IMR-90 (cell line): ENCODE measurements at regions not wholly inside any gene's neighbourhood (a gene's known extent, or its start where the extent isn't known, plus 50 kb on each side); places are given as distances from the start of the nearest gene placed in this dataset.

Experiments used
- ATAC-seq: fragments of 200-7000 bp; cut with Tn5 transposase; 2 replicates; pipeline ENCODE4 v1.9.1; 2020; ENCODE audit warnings: low read depth, mild to moderate bottlenecking, moderate library complexity
- BruUV-seq: library from RNA; stranded (reverse); fragments of 400-500 nt; replicated peaks from 2 replicates; lab custom pipeline; 2021; lab: Mats Ljungman, UMichigan
- CTCF ChIA-PET: fragments of 300-600 bp; formaldehyde crosslinking; extraction: SDS; loops from one replicate; lab custom pipeline; 2021; ENCODE audit warnings: antibody characterized with exemption; lab: Yijun Ruan, JAX
- POLR2A ChIA-PET: fragments of 300-600 bp; sonication (Branson Sonifier 250); formaldehyde crosslinking; loops from one replicate; lab custom pipeline; 2022; ENCODE audit warnings: antibody characterized with exemption; ENCODE audit not compliant: unreplicated experiment; lab: Charles Lee
- DNase-seq: peaks from one replicate; pipeline ENCODE4 v3.0.0; 2013
- H2AFZ ChIP-seq: replicated peaks from 2 replicates; pipeline ENCODE3; 2013; ENCODE audit warnings: low read length, mild to moderate bottlenecking; ENCODE audit not compliant: poor library complexity
- H2AK5ac ChIP-seq: 2 replicates; pipeline ENCODE4 v1.6.1; 2013; ENCODE audit warnings: low read depth, low read length, inconsistent platforms
- H2AK9ac ChIP-seq: replicated peaks from 2 replicates; pipeline ENCODE3; 2013; ENCODE audit warnings: mild to moderate bottlenecking, low read depth, low read length, moderate library complexity; ENCODE audit not compliant: poor library complexity
- H2BK120ac ChIP-seq: 2 replicates; pipeline ENCODE4 v1.6.1; 2013; ENCODE audit warnings: low read depth, low read length, inconsistent platforms
- H2BK15ac ChIP-seq: 3 replicates; pipeline ENCODE4 v1.6.1; 2013; ENCODE audit warnings: low read depth, low read length, inconsistent platforms
- H2BK20ac ChIP-seq: 2 replicates; pipeline ENCODE4 v1.6.1; 2013; ENCODE audit warnings: low read depth, mild to moderate bottlenecking, inconsistent platforms, low read length, moderate library complexity
- H2BK5ac ChIP-seq: 2 replicates; pipeline ENCODE4 v1.6.1; 2013; ENCODE audit warnings: mild to moderate bottlenecking, low read depth, low read length, inconsistent platforms; ENCODE audit not compliant: poor library complexity, severe bottlenecking
- H3K14ac ChIP-seq: replicated peaks from 2 replicates; pipeline ENCODE4 v1.6.1; 2013; ENCODE audit warnings: low read depth, low read length, inconsistent platforms
- H3K18ac ChIP-seq: 2 replicates; pipeline ENCODE4 v1.6.1; 2013; ENCODE audit warnings: low read depth, low read length, control low read depth
- H3K23ac ChIP-seq: 2 replicates; pipeline ENCODE4 v1.6.1; 2013; ENCODE audit warnings: low read depth, low read length, inconsistent platforms
- H3K27ac ChIP-seq: 2 replicates; pipeline ENCODE4 v1.5.1; 2013; ENCODE audit warnings: mild to moderate bottlenecking, control low read depth, low read length; ENCODE audit not compliant: insufficient read depth
- H3K27me3 ChIP-seq: 2 replicates; pipeline ENCODE4 v1.6.1; 2013; ENCODE audit warnings: low read length; ENCODE audit not compliant: control insufficient read depth, insufficient read depth
- H3K36me3 ChIP-seq: 2 replicates; pipeline ENCODE4 v1.6.1; 2013; ENCODE audit warnings: low read length, mixed read lengths; ENCODE audit not compliant: control insufficient read depth, insufficient read depth
- H3K4ac ChIP-seq: 2 replicates; pipeline ENCODE4 v1.6.1; 2013; ENCODE audit warnings: low read depth, low read length, inconsistent platforms
- H3K4me1 ChIP-seq: 2 replicates; pipeline ENCODE4 v1.6.1; 2013; ENCODE audit warnings: low read length, mixed read lengths; ENCODE audit not compliant: control insufficient read depth, insufficient read depth
- H3K4me2 ChIP-seq: 2 replicates; pipeline ENCODE4 v1.6.1; 2013; ENCODE audit warnings: low read depth, mild to moderate bottlenecking, control low read depth, low read length, moderate library complexity
- H3K4me3 ChIP-seq: 2 replicates; pipeline ENCODE4 v1.5.1; 2013; ENCODE audit warnings: low read depth, mild to moderate bottlenecking, control low read depth, low read length, moderate library complexity; ENCODE audit not compliant: insufficient read depth
- H3K56ac ChIP-seq: 2 replicates; pipeline ENCODE4 v1.6.1; 2013; ENCODE audit warnings: low read length, inconsistent platforms; ENCODE audit not compliant: insufficient read depth; ENCODE audit errors: extremely low read depth
- H3K79me1 ChIP-seq, 2 experiments: 2 replicates each; pipeline ENCODE4 v1.6.1; 2013; ENCODE audit warnings: low read length in 2 of 2, inconsistent platforms in 1 of 2, low read depth in 1 of 2
- H3K9ac ChIP-seq: 2 replicates; pipeline ENCODE4 v1.6.1; 2013; ENCODE audit warnings: low read depth, low read length, control low read depth
- H3K9me1 ChIP-seq: 2 replicates; pipeline ENCODE4 v1.6.1; 2013; ENCODE audit warnings: low read length, inconsistent platforms; ENCODE audit not compliant: insufficient read depth
- H3K9me3 ChIP-seq: 2 replicates; pipeline ENCODE4 v1.6.1; 2013; ENCODE audit warnings: low read length; ENCODE audit not compliant: control insufficient read depth, insufficient read depth
- H4K20me1 ChIP-seq: 2 replicates; pipeline ENCODE4 v1.6.1; 2013; ENCODE audit warnings: low read length, inconsistent platforms; ENCODE audit not compliant: insufficient read depth
- H4K5ac ChIP-seq: 2 replicates; pipeline ENCODE4 v1.6.1; 2013; ENCODE audit warnings: mild to moderate bottlenecking, low read depth, low read length, control low read depth
- H4K8ac ChIP-seq, 2 experiments: 2 replicates each; pipeline ENCODE4 v1.6.1; 2013; ENCODE audit warnings: low read depth in 2 of 2, low read length in 2 of 2, control low read depth in 1 of 2, inconsistent platforms in 1 of 2
- H4K91ac ChIP-seq: 2 replicates; pipeline ENCODE4 v1.6.1; 2013; ENCODE audit warnings: low read depth, low read length, inconsistent platforms; ENCODE audit not compliant: insufficient read depth
- CEBPB ChIP-seq: IDR thresholded peaks from 2 replicates; pipeline ENCODE4 v1.6.1; 2012; ENCODE audit warnings: low read depth, low read length, improper control_type of control experiment
- RCOR1 ChIP-seq: IDR thresholded peaks from 2 replicates; pipeline ENCODE4 v1.6.1; 2012; ENCODE audit warnings: mild to moderate bottlenecking, low read length, improper control_type of control experiment; ENCODE audit not compliant: insufficient replicate concordance
- WGBS, 2 experiments: methylation state at CpG; one replicate each; pipeline versions ENCODE4 v1.1.5 to v1.1.7; 2013; ENCODE audit warnings: missing lambda C conversion rate in 2 of 2; ENCODE audit not compliant: insufficient read length in 1 of 2; ENCODE audit errors: extremely low coverage in 2 of 2; 5-methylcytosine and 5-hydroxymethylcytosine counted together
- dilution Hi-C: fragments of 300-500 bp; cut with HindIII; formaldehyde crosslinking; loops from one replicate; pipeline ENCODE4 v1.14.3; 2018; ENCODE audit warnings: low sequenced_read_pairs; ENCODE audit not compliant: unreplicated experiment
- in situ Hi-C: fragments of 300-500 bp; cut with MboI; formaldehyde crosslinking; loops from 3 replicates; pipeline ENCODE4 v1.14.3; 2019; ENCODE audit warnings: low sequenced_read_pairs, inconsistent platforms, mixed read lengths
- intact Hi-C: fragments of 100-400 bp; cut with micrococcal nuclease; formaldehyde crosslinking; loops from 2 replicates; pipeline ENCODE4 v1.10.0; 2022

DNA sequence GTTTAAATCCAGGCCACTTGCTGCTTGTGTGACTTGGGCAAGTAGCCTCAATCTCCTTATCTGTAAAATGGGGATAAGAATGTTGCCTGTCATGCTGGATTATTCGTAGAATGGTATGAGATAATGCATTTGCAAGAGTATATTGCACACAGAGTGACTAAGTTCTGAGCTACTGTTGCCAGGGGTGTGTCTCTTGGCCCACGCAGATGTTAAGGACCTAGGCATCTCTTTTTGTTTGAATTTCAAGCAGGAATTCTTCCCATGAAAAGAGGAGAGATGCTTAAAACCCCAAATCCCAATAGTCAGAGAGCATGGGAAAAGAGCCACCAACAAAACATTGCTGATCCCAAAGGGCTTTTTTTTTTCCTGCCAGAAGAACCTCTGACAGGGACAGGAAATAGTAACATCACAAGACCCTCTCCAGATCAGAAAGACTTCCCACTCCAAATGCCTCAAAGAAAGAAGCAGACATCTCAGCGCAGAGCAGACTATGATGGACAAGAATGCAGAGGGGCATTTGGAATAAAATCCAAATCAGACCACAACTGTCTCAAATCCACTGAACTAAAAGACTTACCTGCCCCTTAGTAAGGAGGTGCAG lies 90.5 kb downstream of the MRPL46 start:
- CTCF ChIA-PET = no interaction called here
- H3K4me2 ChIP-seq = no peak overlapping the region
- dilution Hi-C loops = no loop called here

More for the DNA sequence above, 90.5 kb downstream of the MRPL46 start:
- POLR2A ChIA-PET = no interaction called here
- Histone ChIP-seq H3K27me3 (0 out of 2 replicates have a peak, but pooled peaks cover 2% of the 10 kb centered on the region), H3K4ac (no peak overlapping the region), H3K18ac (no peak overlapping the region), H4K8ac (no peak overlapping the region), H3K56ac (no peak overlapping the region), H4K91ac (no peak overlapping the region), H3K4me3 (no peak overlapping the region), H2AK9ac (no peak overlapping the region), H4K5ac (no peak overlapping the region), H4K20me1 (no peaks in the 10 kb centered on the region), H2BK15ac (no peak overlapping the region), H3K4me1 (no peaks in the 10 kb centered on the region), H2AK5ac (no peak overlapping the region), H3K27ac (no peak overlapping the region), H3K9me1 (no peaks in the 10 kb centered on the region), H2AFZ (no peak overlapping the region), H2BK20ac (no peak overlapping the region), H3K9ac (no peak overlapping the region), H2BK120ac (no peak overlapping the region), H2BK5ac (no peak overlapping the region), H3K14ac (no peak overlapping the region), H3K23ac (no peak overlapping the region), H3K9me3 (no peaks in the 10 kb centered on the region), H3K36me3 (no peaks in the 10 kb centered on the region), H3K79me1 (no peaks in the 10 kb centered on the region)
- in situ Hi-C loops = no loop called here
- TF ChIP-seq CEBPB (peak; percentile 26; the same call in 1 of the 2 replicates), RCOR1 (no peak)
- peak; percentile 54 for DNase-seq
- BruUV-seq = no TSS peak
- intact Hi-C loops = no loop called here
- no peak for ATAC-seq
- WGBS, 2 experiments = no CpG with 5 or more reads among the region's 3 CpGs
